Activated CD4-positive, alpha-beta T cell treated with anti-CD3 and anti-CD28 coated beads, Interleukin-2, amount 50 U/mL, for 4 hours (primary cell): ENCODE measurements at regions not wholly inside any gene's neighbourhood (a gene's known extent, or its start where the extent isn't known, plus 50 kb on each side); places are given as distances from the start of the nearest gene placed in this dataset.
"Not testable (repeated sequence)": the region's sequence is repeated elsewhere in the genome, so short reads cannot be mapped to it uniquely, and the experiment has no call there.

Source experiments
- DNase-seq, 2 experiments: peaks; one replicate each; pipeline ENCODE4 v3.0.0-alpha.2; 2020

GRCh38 chr15:57767481-57767880 lies 61.0 kb downstream of the POLR2M start:
- no peak for DNase-seq

GRCh38 chr15:57769266-57769665 lies 62.8 kb downstream of the POLR2M start:
- no peak for DNase-seq

- no peak for DNase-seq
These were observed 64.0 kb downstream of the POLR2M start for GRCh38 chr15:57770495-57770894.

- DNase-seq = no peak
These were observed 65.9 kb downstream of the POLR2M start for GRCh38 chr15:57772223-57772957.

- no peak for DNase-seq
These were observed 66.5 kb downstream of the POLR2M start for GRCh38 chr15:57773051-57773450.

GRCh38 chr15:57777003-57777402 lies 70.5 kb downstream of the POLR2M start:
- DNase-seq = no peak

- no peak for DNase-seq
These were observed 74.0 kb downstream of the POLR2M start for GRCh38 chr15:57780471-57780870.

GRCh38 chr15:57782731-57783130 lies 76.2 kb downstream of the POLR2M start:
- DNase-seq = no peak

GRCh38 chr15:57784081-57784511 lies 77.6 kb downstream of the POLR2M start:
- DNase-seq = no peak

- no peak for DNase-seq
These were observed 78.5 kb downstream of the POLR2M start for GRCh38 chr15:57785039-57785438.

- DNase-seq = no peak
These were observed 79.4 kb downstream of the POLR2M start for GRCh38 chr15:57785959-57786358.

- no peak for DNase-seq
These were observed 82.7 kb downstream of the POLR2M start for GRCh38 chr15:57789225-57789624.

- DNase-seq = no peak
These were observed 86.4 kb downstream of the POLR2M start for GRCh38 chr15:57792724-57793449.

GRCh38 chr15:57795261-57795660 lies 88.7 kb downstream of the POLR2M start:
- DNase-seq = no peak

- no peak for DNase-seq
These were observed 89.6 kb downstream of the POLR2M start for GRCh38 chr15:57796146-57796545.

GRCh38 chr15:57797110-57797509 lies 90.6 kb downstream of the POLR2M start:
- no peak for DNase-seq

GRCh38 chr15:57797568-57798267 lies 91.2 kb downstream of the POLR2M start:
- DNase-seq = no peak

GRCh38 chr15:57806003-57806402 lies 99.5 kb downstream of the POLR2M start:
- no peak for DNase-seq

GRCh38 chr15:57809285-57809684 lies 102.8 kb downstream of the POLR2M start:
- not testable (repeated sequence) for DNase-seq

GRCh38 chr15:57816599-57816998 lies 110.1 kb downstream of the POLR2M start:
- DNase-seq = no peak

GRCh38 chr15:57819646-57820045 lies 113.1 kb downstream of the POLR2M start:
- DNase-seq = no peak

GRCh38 chr15:57820119-57820518 lies 113.6 kb downstream of the POLR2M start:
- no peak for DNase-seq

- DNase-seq = no peak
These were observed 115.3 kb downstream of the POLR2M start for GRCh38 chr15:57821826-57822225.
